ENCODE measurements at regions not wholly inside any gene's neighbourhood (a gene's known extent, or its start where the extent isn't known, plus 50 kb on each side); places are given as distances from the start of the nearest gene placed in this dataset.

- Histone ChIP-seq H3K4me3 (ENCODE audit: low read depth, low read length, poor library complexity, severe bottlenecking) (no peak overlapping the region), H3K79me2 (ENCODE audit: insufficient read depth, low read length) (no peaks in the 10 kb centered on the region), H2AFZ (ENCODE audit: low read length) (no peak overlapping the region), H3K9me3 (ENCODE audit: low read length) (no peaks in the 10 kb centered on the region), H3K27me3 (ENCODE audit: insufficient read depth, low read length) (no peaks in the 10 kb centered on the region), H3K27ac (ENCODE audit: low read depth, low read length, poor library complexity, severe bottlenecking) (no peak overlapping the region), H3F3A (ENCODE audit: insufficient read depth, low read length) (no peaks in the 10 kb centered on the region), H3K9ac (ENCODE audit: low read length) (no peak overlapping the region), H3K4me1 (ENCODE audit: insufficient read depth, low read length, severe bottlenecking) (no peaks in the 10 kb centered on the region), H4K20me1 (ENCODE audit: insufficient read depth, low read length) (no peaks in the 10 kb centered on the region), H3K9me2 (ENCODE audit: low read depth, low read length) (no peaks in the 10 kb centered on the region), H3K4me2 (ENCODE audit: low read length) (no peak overlapping the region), H3K36me3 (ENCODE audit: insufficient read depth, low read length) (no peaks in the 10 kb centered on the region)
- TF ChIP-seq CTCF (IDR thresholded peaks at IDR 0.05; ENCODE audit: low read length) (no peak), EZH2 (IDR thresholded peaks at IDR 0.05; ENCODE audit: borderline replicate concordance, low read length) (no peak)
These were observed 966.6 kb upstream of the SEL1L start for GRCh38 chr14:82500222-82500621.

- no peaks in the 10 kb centered on the region for H3F3A ChIP-seq (ENCODE audit: insufficient read depth, low read length)
- H3K4me2 ChIP-seq (ENCODE audit: low read length), result no peak overlapping the region
- H3K36me3 ChIP-seq (ENCODE audit: insufficient read depth, low read length), result no peaks in the 10 kb centered on the region
- no peaks in the 10 kb centered on the region for H3K27me3 ChIP-seq (ENCODE audit: insufficient read depth, low read length)
- H2AFZ ChIP-seq (ENCODE audit: low read length), result no peak overlapping the region
- no peak overlapping the region for H3K4me3 ChIP-seq (ENCODE audit: low read depth, low read length, poor library complexity, severe bottlenecking)
- no peak overlapping the region for H3K9ac ChIP-seq (ENCODE audit: low read length)
- no peaks in the 10 kb centered on the region for H3K4me1 ChIP-seq (ENCODE audit: insufficient read depth, low read length, severe bottlenecking)
- TF ChIP-seq EZH2 (IDR thresholded peaks at IDR 0.05; ENCODE audit: borderline replicate concordance, low read length), result no peak
- TF ChIP-seq CTCF (IDR thresholded peaks at IDR 0.05; ENCODE audit: low read length), result no peak
- no peaks in the 10 kb centered on the region for H3K79me2 ChIP-seq (ENCODE audit: insufficient read depth, low read length)
- H3K9me3 ChIP-seq (ENCODE audit: low read length), result no peaks in the 10 kb centered on the region
- H4K20me1 ChIP-seq (ENCODE audit: insufficient read depth, low read length), result no peaks in the 10 kb centered on the region
- H3K27ac ChIP-seq (ENCODE audit: low read depth, low read length, poor library complexity, severe bottlenecking), result no peak overlapping the region
- no peaks in the 10 kb centered on the region for H3K9me2 ChIP-seq (ENCODE audit: low read depth, low read length)
These were observed 967.9 kb upstream of the SEL1L start for GRCh38 chr14:82501554-82501953.

- no peaks in the 10 kb centered on the region for H3K36me3 ChIP-seq (ENCODE audit: insufficient read depth, low read length)
- no peak overlapping the region for H3K9ac ChIP-seq (ENCODE audit: low read length)
- no peak overlapping the region for H3K4me2 ChIP-seq (ENCODE audit: low read length)
- H3K4me3 ChIP-seq (ENCODE audit: low read depth, low read length, poor library complexity, severe bottlenecking), result no peak overlapping the region
- H3K27me3 ChIP-seq (ENCODE audit: insufficient read depth, low read length), result no peaks in the 10 kb centered on the region
- no peaks in the 10 kb centered on the region for H3K9me2 ChIP-seq (ENCODE audit: low read depth, low read length)
- H4K20me1 ChIP-seq (ENCODE audit: insufficient read depth, low read length), result no peaks in the 10 kb centered on the region
- no peaks in the 10 kb centered on the region for H3F3A ChIP-seq (ENCODE audit: insufficient read depth, low read length)
- no peak for TF ChIP-seq CTCF (IDR thresholded peaks at IDR 0.05; ENCODE audit: low read length)
- TF ChIP-seq EZH2 (IDR thresholded peaks at IDR 0.05; ENCODE audit: borderline replicate concordance, low read length), result no peak
- no peaks in the 10 kb centered on the region for H3K9me3 ChIP-seq (ENCODE audit: low read length)
- H2AFZ ChIP-seq (ENCODE audit: low read length), result no peak overlapping the region
- no peaks in the 10 kb centered on the region for H3K4me1 ChIP-seq (ENCODE audit: insufficient read depth, low read length, severe bottlenecking)
- H3K27ac ChIP-seq (ENCODE audit: low read depth, low read length, poor library complexity, severe bottlenecking), result no peak overlapping the region
- H3K79me2 ChIP-seq (ENCODE audit: insufficient read depth, low read length), result no peaks in the 10 kb centered on the region
These were observed 968.4 kb upstream of the SEL1L start for GRCh38 chr14:82502043-82502442.
